H9 (cell line): ENCODE measurements at regions not wholly inside any gene's neighbourhood (a gene's known extent, or its start where the extent isn't known, plus 50 kb on each side); places are given as distances from the start of the nearest gene placed in this dataset.
"Not testable (repeated sequence)": the region's sequence is repeated elsewhere in the genome, so short reads cannot be mapped to it uniquely, and the experiment has no call there.

ENCODE experiments used
- DNase-seq: peaks from one replicate; pipeline ENCODE4 v3.0.0-alpha.2; 2017
- H2AFZ ChIP-seq: one replicate; pipeline ENCODE4 v1.6.1; 2013; ENCODE audit warnings: mild to moderate bottlenecking, low read length, control low read depth, moderate library complexity
- H2AK5ac ChIP-seq: 2 replicates; pipeline ENCODE4 v1.6.1; 2013; ENCODE audit warnings: low read length, control low read depth, mixed read lengths; ENCODE audit not compliant: insufficient read length
- H2BK120ac ChIP-seq: one replicate; pipeline ENCODE4 v1.6.1; 2013; ENCODE audit warnings: low read depth, mild to moderate bottlenecking, low read length, control low read depth, inconsistent platforms; ENCODE audit not compliant: poor library complexity, severe bottlenecking
- H2BK12ac ChIP-seq: 2 replicates; pipeline ENCODE4 v1.6.1; 2013; ENCODE audit warnings: low read length, control low read depth, mixed read lengths, low read depth; ENCODE audit not compliant: insufficient read length
- H2BK15ac ChIP-seq: 2 replicates; pipeline ENCODE4 v1.6.1; 2013; ENCODE audit warnings: low read depth, low read length, control low read depth
- H2BK20ac ChIP-seq: one replicate; pipeline ENCODE4 v1.6.1; 2013; ENCODE audit warnings: low read depth, mild to moderate bottlenecking, low read length, control low read depth, inconsistent platforms; ENCODE audit not compliant: poor library complexity, severe bottlenecking
- H2BK5ac ChIP-seq: 2 replicates; pipeline ENCODE4 v1.6.1; 2013; ENCODE audit warnings: low read length, control low read depth, mixed read lengths; ENCODE audit not compliant: insufficient read length
- H3K14ac ChIP-seq: 2 replicates; pipeline ENCODE4 v1.6.1; 2013; ENCODE audit warnings: low read length, control low read depth; ENCODE audit not compliant: insufficient read depth
- H3K18ac ChIP-seq: 2 replicates; pipeline ENCODE4 v1.6.1; 2013; ENCODE audit warnings: low read depth, mild to moderate bottlenecking, mixed read lengths, low read length, control low read depth; ENCODE audit not compliant: insufficient read length
- H3K23ac ChIP-seq: 2 replicates; pipeline ENCODE4 v1.6.1; 2013; ENCODE audit warnings: low read length, control low read depth, mixed read lengths, low read depth; ENCODE audit not compliant: insufficient read length
- H3K23me2 ChIP-seq: 2 replicates; pipeline ENCODE4 v1.6.1; 2013; ENCODE audit warnings: low read depth, mild to moderate bottlenecking, mixed read lengths, low read length, control low read depth; ENCODE audit not compliant: insufficient read length, poor library complexity, severe bottlenecking
- H3K27ac ChIP-seq: 2 replicates; pipeline ENCODE4 v1.5.1; 2013; ENCODE audit warnings: low read length, control low read depth, mixed read lengths, low read depth; ENCODE audit not compliant: insufficient read length
- H3K27me3 ChIP-seq: 2 replicates; pipeline ENCODE4 v1.6.1; 2013; ENCODE audit warnings: low read length, control low read depth, inconsistent platforms; ENCODE audit not compliant: insufficient read depth
- H3K4ac ChIP-seq: 2 replicates; pipeline ENCODE4 v1.6.1; 2013; ENCODE audit warnings: low read depth, mild to moderate bottlenecking, control low read depth, inconsistent platforms, low read length, moderate library complexity
- H3K4me1 ChIP-seq: 2 replicates; pipeline ENCODE4 v1.6.1; 2013; ENCODE audit warnings: low read length, control low read depth, inconsistent platforms; ENCODE audit not compliant: insufficient read depth
- H3K4me2 ChIP-seq: 2 replicates; pipeline ENCODE4 v1.6.1; 2013; ENCODE audit warnings: low read length, control low read depth, mixed read lengths; ENCODE audit not compliant: insufficient read length, insufficient read depth
- H3K56ac ChIP-seq: 2 replicates; pipeline ENCODE4 v1.6.1; 2013; ENCODE audit warnings: low read depth, mild to moderate bottlenecking, mixed read lengths, low read length, control low read depth; ENCODE audit not compliant: insufficient read length
- H3K79me1 ChIP-seq: 2 replicates; pipeline ENCODE4 v1.6.1; 2013; ENCODE audit warnings: low read depth, mild to moderate bottlenecking, moderate library complexity, low read length, control low read depth, inconsistent platforms; ENCODE audit not compliant: insufficient read depth, poor library complexity, severe bottlenecking
- H3K79me2 ChIP-seq: 2 replicates; pipeline ENCODE4 v1.6.1; 2013; ENCODE audit warnings: low read length, control low read depth, inconsistent platforms; ENCODE audit not compliant: insufficient read depth
- H3K9ac ChIP-seq: 2 replicates; pipeline ENCODE4 v1.6.1; 2013; ENCODE audit warnings: low read length, control low read depth, mixed read lengths; ENCODE audit not compliant: insufficient read length; ENCODE audit errors: extremely low read depth
- H3K9me3 ChIP-seq: one replicate; pipeline ENCODE4 v1.6.1; 2013; ENCODE audit warnings: low read depth, low read length, inconsistent platforms; ENCODE audit not compliant: control insufficient read depth
- H3T11ph ChIP-seq: one replicate; pipeline ENCODE4 v1.6.1; 2013; ENCODE audit warnings: mild to moderate bottlenecking, low read length, control low read depth, inconsistent platforms
- H4K20me1 ChIP-seq: one replicate; pipeline ENCODE4 v1.6.1; 2013; ENCODE audit not compliant: control insufficient read depth, insufficient read length, insufficient read depth
- H4K5ac ChIP-seq: 2 replicates; pipeline ENCODE4 v1.6.1; 2013; ENCODE audit warnings: low read depth, mild to moderate bottlenecking, mixed read lengths, low read length, control low read depth; ENCODE audit not compliant: insufficient read length
- H4K8ac ChIP-seq: replicated peaks from 2 replicates; pipeline ENCODE4 v1.6.1; 2013; ENCODE audit warnings: low read length, control low read depth, mixed read lengths, low read depth; ENCODE audit not compliant: insufficient read length
- H4K91ac ChIP-seq: 2 replicates; pipeline ENCODE4 v1.6.1; 2013; ENCODE audit warnings: low read depth, mild to moderate bottlenecking, moderate library complexity, mixed read lengths, low read length, control low read depth; ENCODE audit not compliant: insufficient read length
- H3K27ac Mint-ChIP-seq, 3 experiments: 2 replicates in 2 of 3; 3 replicates in 1 of 3; pipeline ENCODE4 v1.8.0; 2020 to 2021; ENCODE audit warnings: mixed read lengths in 3 of 3, mild to moderate bottlenecking in 1 of 3, moderate library complexity in 1 of 3
- H3K27me3 Mint-ChIP-seq: 2 replicates; pipeline ENCODE4 v1.8.0; 2021; ENCODE audit warnings: low read depth, mild to moderate bottlenecking, moderate library complexity, mixed read lengths
- H3K36me3 Mint-ChIP-seq, 3 experiments: 2 replicates in 2 of 3; 3 replicates in 1 of 3; pipeline ENCODE4 v1.8.0; 2020 to 2021; ENCODE audit warnings: low read depth in 3 of 3, mixed read lengths in 3 of 3; ENCODE audit not compliant: insufficient read depth in 1 of 3
- H3K4me1 Mint-ChIP-seq, 2 experiments: 2 replicates each; pipeline ENCODE4 v1.8.0; 2020; ENCODE audit warnings: mixed read lengths in 2 of 2
- H3K4me3 Mint-ChIP-seq, 2 experiments: 2 replicates in 1 of 2; 3 replicates in 1 of 2; pipeline ENCODE4 v1.8.0; 2020 to 2021; ENCODE audit warnings: mild to moderate bottlenecking in 2 of 2, mixed read lengths in 2 of 2, moderate library complexity in 1 of 2
- H3K9me3 Mint-ChIP-seq, 2 experiments: 2 replicates in 1 of 2; 3 replicates in 1 of 2; pipeline ENCODE4 v1.8.0; 2020; ENCODE audit warnings: mild to moderate bottlenecking in 2 of 2, mixed read lengths in 2 of 2, moderate library complexity in 1 of 2
- CTCF ChIP-seq: fragments of 200-600 bp; sonication (generic); conservative IDR thresholded peaks from 3 replicates; pipeline ENCODE4 v1.8.0; 2021; ENCODE audit warnings: antibody characterized with exemption, mild to moderate bottlenecking
- WGBS: extraction: QIAGEN DNeasy Blood & Tissue Kit; methylation state at CpG from one replicate; pipeline ENCODE4 v1.1.7; 2013; ENCODE audit warnings: missing lambda C conversion rate, low lambda C conversion rate, mixed read lengths; ENCODE audit not compliant: insufficient read length; ENCODE audit errors: extremely low coverage; 5-methylcytosine and 5-hydroxymethylcytosine counted together

- no CpG with 5 or more reads among the region's 2 CpGs for WGBS
- H3K36me3 Mint-ChIP-seq, H2BK12ac ChIP-seq, H4K5ac ChIP-seq, H3K4me1 Mint-ChIP-seq, H3K23me2 ChIP-seq, H4K91ac ChIP-seq, H2AFZ ChIP-seq, H2BK20ac ChIP-seq, H3K4ac ChIP-seq, H3K9me3 Mint-ChIP-seq, H3K14ac ChIP-seq, H3K9me3 ChIP-seq, H2BK120ac ChIP-seq, H2BK5ac ChIP-seq, H3K4me1 ChIP-seq, H4K8ac ChIP-seq, H3K27ac Mint-ChIP-seq, H2BK15ac ChIP-seq, H3K79me1 ChIP-seq, H3K4me2 ChIP-seq, H3K23ac ChIP-seq, DNase-seq, H3K4me3 Mint-ChIP-seq, H3K27ac ChIP-seq, H3T11ph ChIP-seq, H3K79me2 ChIP-seq, H3K27me3 ChIP-seq, H2AK5ac ChIP-seq, H4K20me1 ChIP-seq, H3K9ac ChIP-seq, H3K27me3 Mint-ChIP-seq, H3K56ac ChIP-seq, H3K18ac ChIP-seq: not testable (repeated sequence)
- peak; percentile 60 for TF ChIP-seq CTCF
Measured at GRCh38 chr1:120544434-120544833, 129.6 kb downstream of the NBPF8 start.

GRCh38 chr1:120550335-120550734 is 135.5 kb downstream of the NBPF8 start:
- not testable (repeated sequence) for H2BK20ac ChIP-seq, H3K9me3 ChIP-seq, H3K14ac ChIP-seq, H3K79me1 ChIP-seq, H3K4me1 ChIP-seq, H3K9me3 Mint-ChIP-seq, H2AK5ac ChIP-seq, H2BK120ac ChIP-seq, DNase-seq, H3K23ac ChIP-seq, H3K27ac Mint-ChIP-seq, H3K4me1 Mint-ChIP-seq, H4K8ac ChIP-seq, H3K9ac ChIP-seq, H3K4me2 ChIP-seq, H3T11ph ChIP-seq, H4K91ac ChIP-seq, H2BK5ac ChIP-seq, H3K56ac ChIP-seq, H3K4ac ChIP-seq, H2BK12ac ChIP-seq, H4K20me1 ChIP-seq, H2AFZ ChIP-seq, H3K27ac ChIP-seq, H3K27me3 ChIP-seq, H3K36me3 Mint-ChIP-seq, H3K79me2 ChIP-seq, H2BK15ac ChIP-seq, H3K23me2 ChIP-seq, H3K4me3 Mint-ChIP-seq, H3K27me3 Mint-ChIP-seq, H4K5ac ChIP-seq, H3K18ac ChIP-seq
- no CpG with 5 or more reads among the region's 2 CpGs for WGBS
